ENCODE measurements at regions not wholly inside any gene's neighbourhood (a gene's known extent, or its start where the extent isn't known, plus 50 kb on each side); places are given as distances from the start of the nearest gene placed in this dataset.

DNA sequence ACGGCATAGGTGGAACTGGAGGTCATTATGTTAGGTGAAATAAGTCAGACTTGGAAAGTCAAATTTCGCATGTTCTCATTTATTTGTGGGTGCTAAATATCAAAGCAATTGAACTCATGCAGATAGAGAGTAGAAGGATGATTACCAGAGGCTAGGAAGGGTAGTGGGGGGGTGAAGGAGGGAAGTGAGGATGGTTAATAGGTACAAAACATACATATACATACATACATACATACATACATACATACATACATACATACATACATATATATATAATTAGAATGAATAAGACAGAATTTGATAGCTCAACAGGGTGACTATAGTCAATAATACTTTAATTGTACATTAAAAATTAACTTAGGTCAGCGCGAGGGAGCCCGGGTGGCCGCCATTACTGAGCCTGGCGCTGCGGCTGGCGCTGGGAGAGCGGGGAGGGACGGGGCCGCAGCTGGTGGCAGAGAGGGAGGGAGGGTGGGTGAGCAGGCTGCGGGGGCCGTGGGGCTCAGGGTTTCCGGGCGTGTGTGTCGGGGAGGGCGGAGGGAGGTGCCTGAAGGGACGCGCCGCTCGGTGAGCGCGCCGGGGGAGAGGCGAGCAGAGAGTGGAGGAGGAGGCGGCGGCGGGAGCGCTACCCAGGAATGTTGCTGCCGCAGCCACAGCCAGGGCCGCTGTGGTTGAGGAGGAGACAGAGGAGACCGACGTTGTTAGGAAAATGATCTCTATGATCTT, 85.8 kb upstream of the EGFR start:
- TF ChIP-seq POLR2AphosphoS5 (IDR thresholded peaks at IDR 0.05; ENCODE audit: low read depth, low read length) = no peak
- TF ChIP-seq, protein P1, sequence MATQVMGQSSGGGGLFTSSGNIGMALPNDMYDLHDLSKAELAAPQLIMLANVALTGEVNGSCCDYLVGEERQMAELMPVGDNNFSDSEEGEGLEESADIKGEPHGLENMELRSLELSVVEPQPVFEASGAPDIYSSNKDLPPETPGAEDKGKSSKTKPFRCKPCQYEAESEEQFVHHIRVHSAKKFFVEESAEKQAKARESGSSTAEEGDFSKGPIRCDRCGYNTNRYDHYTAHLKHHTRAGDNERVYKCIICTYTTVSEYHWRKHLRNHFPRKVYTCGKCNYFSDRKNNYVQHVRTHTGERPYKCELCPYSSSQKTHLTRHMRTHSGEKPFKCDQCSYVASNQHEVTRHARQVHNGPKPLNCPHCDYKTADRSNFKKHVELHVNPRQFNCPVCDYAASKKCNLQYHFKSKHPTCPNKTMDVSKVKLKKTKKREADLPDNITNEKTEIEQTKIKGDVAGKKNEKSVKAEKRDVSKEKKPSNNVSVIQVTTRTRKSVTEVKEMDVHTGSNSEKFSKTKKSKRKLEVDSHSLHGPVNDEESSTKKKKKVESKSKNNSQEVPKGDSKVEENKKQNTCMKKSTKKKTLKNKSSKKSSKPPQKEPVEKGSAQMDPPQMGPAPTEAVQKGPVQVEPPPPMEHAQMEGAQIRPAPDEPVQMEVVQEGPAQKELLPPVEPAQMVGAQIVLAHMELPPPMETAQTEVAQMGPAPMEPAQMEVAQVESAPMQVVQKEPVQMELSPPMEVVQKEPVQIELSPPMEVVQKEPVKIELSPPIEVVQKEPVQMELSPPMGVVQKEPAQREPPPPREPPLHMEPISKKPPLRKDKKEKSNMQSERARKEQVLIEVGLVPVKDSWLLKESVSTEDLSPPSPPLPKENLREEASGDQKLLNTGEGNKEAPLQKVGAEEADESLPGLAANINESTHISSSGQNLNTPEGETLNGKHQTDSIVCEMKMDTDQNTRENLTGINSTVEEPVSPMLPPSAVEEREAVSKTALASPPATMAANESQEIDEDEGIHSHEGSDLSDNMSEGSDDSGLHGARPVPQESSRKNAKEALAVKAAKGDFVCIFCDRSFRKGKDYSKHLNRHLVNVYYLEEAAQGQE (IDR thresholded peaks at IDR 0.05; ENCODE audit: insufficient read depth in 1 of 2, low read depth in 2 of 2, low read length in 1 of 2) = no peak
- no peak for TF ChIP-seq CTCF (IDR thresholded peaks at IDR 0.05)

Measured in Panc1 (cell line).